Osteoblast (primary cell): ENCODE measurements at regions not wholly inside any gene's neighbourhood (a gene's known extent, or its start where the extent isn't known, plus 50 kb on each side); places are given as distances from the start of the nearest gene placed in this dataset.

Experiments
- DNase-seq: peaks from one replicate; pipeline ENCODE4 v3.0.0; 2011; ENCODE audit warnings: low spot score, mixed read lengths; ENCODE audit not compliant: insufficient read length; ENCODE audit errors: missing footprints
- H2AFZ ChIP-seq: 2 replicates; pipeline ENCODE4 v1.6.0; 2011; ENCODE audit warnings: mild to moderate bottlenecking, low read length
- H3K27ac ChIP-seq: 2 replicates; pipeline ENCODE4 v1.5.1; 2011; ENCODE audit warnings: mild to moderate bottlenecking, low read depth, low read length, moderate library complexity
- H3K27me3 ChIP-seq: 2 replicates; pipeline ENCODE4 v1.6.0; 2012; ENCODE audit warnings: mild to moderate bottlenecking, control low read depth, inconsistent platforms, low read length, moderate library complexity; ENCODE audit not compliant: insufficient read depth
- H3K36me3 ChIP-seq: 2 replicates; pipeline ENCODE4 v1.5.1; 2011; ENCODE audit warnings: mild to moderate bottlenecking, low read length, control low read depth, moderate library complexity; ENCODE audit not compliant: insufficient read depth
- H3K4me1 ChIP-seq: 2 replicates; pipeline ENCODE4 v1.5.1; 2011; ENCODE audit warnings: mild to moderate bottlenecking, low read length, control low read depth, moderate library complexity; ENCODE audit not compliant: insufficient read depth
- H3K4me2 ChIP-seq: 2 replicates; pipeline ENCODE4 v1.6.0; 2011; ENCODE audit warnings: mild to moderate bottlenecking, low read length; ENCODE audit not compliant: insufficient read depth
- H3K4me3 ChIP-seq: fragments of 200-600 bp; sonication (generic); 3 replicates; pipeline ENCODE4 v1.5.1; 2012; ENCODE audit warnings: mild to moderate bottlenecking, low read length, inconsistent platforms; ENCODE audit not compliant: insufficient read depth
- H3K79me2 ChIP-seq: 2 replicates; pipeline ENCODE4 v1.6.0; 2012; ENCODE audit warnings: mild to moderate bottlenecking, low read length, control low read depth, inconsistent platforms; ENCODE audit not compliant: insufficient read depth
- H3K9me3 ChIP-seq: 2 replicates; pipeline ENCODE4 v1.5.1; 2011; ENCODE audit warnings: low read depth, low read length, control low read depth
- H4K20me1 ChIP-seq: 2 replicates; pipeline ENCODE4 v1.6.0; 2012; ENCODE audit warnings: mild to moderate bottlenecking, low read length, control low read depth; ENCODE audit not compliant: insufficient read depth
- TF ChIP-seq, protein P1 (sequence below): IDR thresholded peaks from 2 replicates; pipeline ENCODE4 v1.5.1; 2011; ENCODE audit warnings: mild to moderate bottlenecking, low read depth, low read length, moderate library complexity; ENCODE audit errors: extremely low read depth

- Histone ChIP-seq H3K9me3 (no peaks in the 10 kb centered on the region), H3K27ac (no peak overlapping the region), H2AFZ (no peak overlapping the region), H4K20me1 (no peaks in the 10 kb centered on the region), H3K4me2 (no peak overlapping the region), H3K4me3 (no peak overlapping the region), H3K36me3 (no peaks in the 10 kb centered on the region), H3K27me3 (no peaks in the 10 kb centered on the region), H3K79me2 (no peaks in the 10 kb centered on the region), H3K4me1 (no peaks in the 10 kb centered on the region)
- TF ChIP-seq, protein P1, sequence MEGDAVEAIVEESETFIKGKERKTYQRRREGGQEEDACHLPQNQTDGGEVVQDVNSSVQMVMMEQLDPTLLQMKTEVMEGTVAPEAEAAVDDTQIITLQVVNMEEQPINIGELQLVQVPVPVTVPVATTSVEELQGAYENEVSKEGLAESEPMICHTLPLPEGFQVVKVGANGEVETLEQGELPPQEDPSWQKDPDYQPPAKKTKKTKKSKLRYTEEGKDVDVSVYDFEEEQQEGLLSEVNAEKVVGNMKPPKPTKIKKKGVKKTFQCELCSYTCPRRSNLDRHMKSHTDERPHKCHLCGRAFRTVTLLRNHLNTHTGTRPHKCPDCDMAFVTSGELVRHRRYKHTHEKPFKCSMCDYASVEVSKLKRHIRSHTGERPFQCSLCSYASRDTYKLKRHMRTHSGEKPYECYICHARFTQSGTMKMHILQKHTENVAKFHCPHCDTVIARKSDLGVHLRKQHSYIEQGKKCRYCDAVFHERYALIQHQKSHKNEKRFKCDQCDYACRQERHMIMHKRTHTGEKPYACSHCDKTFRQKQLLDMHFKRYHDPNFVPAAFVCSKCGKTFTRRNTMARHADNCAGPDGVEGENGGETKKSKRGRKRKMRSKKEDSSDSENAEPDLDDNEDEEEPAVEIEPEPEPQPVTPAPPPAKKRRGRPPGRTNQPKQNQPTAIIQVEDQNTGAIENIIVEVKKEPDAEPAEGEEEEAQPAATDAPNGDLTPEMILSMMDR, result no peak
- no peak for DNase-seq
Observed at GRCh38 chr18:78586586-78586985, 393.0 kb upstream of the SALL3 start.

- no peak for DNase-seq
- Histone ChIP-seq H3K9me3 (no peaks in the 10 kb centered on the region), H3K79me2 (no peaks in the 10 kb centered on the region), H4K20me1 (no peaks in the 10 kb centered on the region), H3K4me2 (no peak overlapping the region), H3K4me3 (no peak overlapping the region), H2AFZ (no peak overlapping the region), H3K27me3 (no peaks in the 10 kb centered on the region), H3K27ac (no peak overlapping the region), H3K36me3 (no peaks in the 10 kb centered on the region), H3K4me1 (no peaks in the 10 kb centered on the region)
- TF ChIP-seq, protein P1, result no peak
Observed at GRCh38 chr18:78587096-78587495, 392.5 kb upstream of the SALL3 start.

- no peaks in the 10 kb centered on the region for H3K79me2 ChIP-seq
- H3K4me1 ChIP-seq, result no peaks in the 10 kb centered on the region
- no peaks in the 10 kb centered on the region for H3K27me3 ChIP-seq
- H3K36me3 ChIP-seq, result no peaks in the 10 kb centered on the region
- no peaks in the 10 kb centered on the region for H3K9me3 ChIP-seq
- H4K20me1 ChIP-seq, result no peaks in the 10 kb centered on the region
- H3K4me2 ChIP-seq, result no peak overlapping the region
- H2AFZ ChIP-seq, result no peak overlapping the region
- TF ChIP-seq, protein P1, result no peak
- H3K27ac ChIP-seq, result no peak overlapping the region
- no peak overlapping the region for H3K4me3 ChIP-seq
- DNase-seq, result no peak
Observed at GRCh38 chr18:78587626-78588600, 391.7 kb upstream of the SALL3 start.

DNA sequence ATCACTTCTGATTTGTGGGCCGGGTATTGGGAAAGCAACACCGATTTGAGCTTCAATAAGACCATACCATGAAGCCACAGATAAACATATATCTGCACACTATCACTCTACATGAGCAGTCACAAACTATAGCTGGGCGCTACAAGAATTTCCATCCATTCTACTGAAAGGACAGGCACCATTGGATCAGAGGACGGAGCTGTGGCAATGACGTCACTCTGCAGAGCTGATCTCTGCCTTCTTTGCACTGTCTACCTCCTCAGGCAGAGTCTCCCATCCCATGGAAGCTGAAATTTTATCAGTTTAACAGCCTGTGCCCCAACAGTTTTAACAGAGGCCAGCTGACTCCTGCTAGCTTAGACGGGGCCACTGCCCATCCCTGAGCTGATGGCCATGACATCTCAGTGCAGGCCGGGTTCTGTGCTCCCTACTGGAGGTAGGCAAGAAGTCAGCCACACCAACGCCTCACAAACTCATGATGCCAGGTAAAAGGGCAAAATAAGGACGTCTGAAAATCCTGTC is 389.6 kb upstream of the SALL3 start:
- no peaks in the 10 kb centered on the region for H4K20me1 ChIP-seq
- peaks cover 2% of the 10 kb centered on the region for H3K9me3 ChIP-seq
- H3K4me3 ChIP-seq, result no peak overlapping the region
- H3K36me3 ChIP-seq, result no peaks in the 10 kb centered on the region
- no peak overlapping the region for H3K27ac ChIP-seq
- H3K27me3 ChIP-seq, result no peaks in the 10 kb centered on the region
- H2AFZ ChIP-seq, result no peak overlapping the region
- TF ChIP-seq, protein P1, result no peak
- no peaks in the 10 kb centered on the region for H3K79me2 ChIP-seq
- no peak overlapping the region for H3K4me2 ChIP-seq
- H3K4me1 ChIP-seq, result no peaks in the 10 kb centered on the region
- DNase-seq, result no peak
